ENCODE measurements at regions not wholly inside any gene's neighbourhood (a gene's known extent, or its start where the extent isn't known, plus 50 kb on each side); places are given as distances from the start of the nearest gene placed in this dataset.

DNA sequence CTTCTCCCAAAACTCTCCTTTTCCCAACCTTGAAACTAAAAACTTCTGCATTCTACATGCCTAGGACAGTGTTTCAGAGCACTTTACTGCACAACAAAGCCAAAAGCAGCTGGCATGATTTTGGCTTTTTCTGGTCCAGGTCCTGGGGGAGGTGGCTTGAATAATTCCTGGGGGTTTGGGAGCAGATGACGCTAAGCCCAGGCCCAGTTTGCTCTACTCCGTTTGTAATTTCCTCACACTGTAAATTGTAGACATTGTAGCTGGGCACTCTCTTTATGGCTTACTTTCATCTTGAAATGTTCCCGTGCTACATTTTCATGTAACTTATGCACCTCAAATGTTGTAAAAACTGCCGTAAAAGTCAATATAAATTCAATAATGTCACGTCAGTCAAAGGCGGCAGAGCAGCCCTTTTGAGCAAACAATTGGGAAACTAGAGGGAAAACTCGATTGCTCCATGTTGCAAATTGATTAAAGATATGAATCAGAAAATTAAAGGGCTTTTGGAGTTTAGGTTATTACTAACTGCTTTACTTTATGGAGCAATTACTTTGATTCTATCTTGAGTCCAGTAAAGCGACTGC, 373.2 kb upstream of the SLC14A2 start:
- no peak for TF ChIP-seq POLR2A (IDR thresholded peaks at IDR 0.05)
- TF ChIP-seq, protein P1, sequence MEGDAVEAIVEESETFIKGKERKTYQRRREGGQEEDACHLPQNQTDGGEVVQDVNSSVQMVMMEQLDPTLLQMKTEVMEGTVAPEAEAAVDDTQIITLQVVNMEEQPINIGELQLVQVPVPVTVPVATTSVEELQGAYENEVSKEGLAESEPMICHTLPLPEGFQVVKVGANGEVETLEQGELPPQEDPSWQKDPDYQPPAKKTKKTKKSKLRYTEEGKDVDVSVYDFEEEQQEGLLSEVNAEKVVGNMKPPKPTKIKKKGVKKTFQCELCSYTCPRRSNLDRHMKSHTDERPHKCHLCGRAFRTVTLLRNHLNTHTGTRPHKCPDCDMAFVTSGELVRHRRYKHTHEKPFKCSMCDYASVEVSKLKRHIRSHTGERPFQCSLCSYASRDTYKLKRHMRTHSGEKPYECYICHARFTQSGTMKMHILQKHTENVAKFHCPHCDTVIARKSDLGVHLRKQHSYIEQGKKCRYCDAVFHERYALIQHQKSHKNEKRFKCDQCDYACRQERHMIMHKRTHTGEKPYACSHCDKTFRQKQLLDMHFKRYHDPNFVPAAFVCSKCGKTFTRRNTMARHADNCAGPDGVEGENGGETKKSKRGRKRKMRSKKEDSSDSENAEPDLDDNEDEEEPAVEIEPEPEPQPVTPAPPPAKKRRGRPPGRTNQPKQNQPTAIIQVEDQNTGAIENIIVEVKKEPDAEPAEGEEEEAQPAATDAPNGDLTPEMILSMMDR (IDR thresholded peaks at IDR 0.05) = no peak

Data from stomach (tissue), 4 donors.